Lower leg skin (tissue), 3 donors: ENCODE measurements at regions not wholly inside any gene's neighbourhood (a gene's known extent, or its start where the extent isn't known, plus 50 kb on each side); places are given as distances from the start of the nearest gene placed in this dataset.

Experiments used
- CTCF ChIP-seq, 3 donors: fragments of 450-650 bp; IDR thresholded peaks; one replicate each; pipeline ENCODE4 v1.5.1; 2016; ENCODE audit warnings: antibody characterized with exemption in 3 of 3, mild to moderate bottlenecking in 3 of 3, moderate library complexity in 2 of 3
- POLR2A ChIP-seq, 2 donors: fragments of 450-650 bp; IDR thresholded peaks; one replicate each; pipeline ENCODE4 v1.6.1; 2016 to 2017; ENCODE audit warnings: antibody characterized with exemption in 2 of 2, mild to moderate bottlenecking in 1 of 2, moderate library complexity in 1 of 2

GRCh38 chr5:35461530-35461929, 156.1 kb upstream of the SPEF2 start:
- no peak for TF ChIP-seq CTCF (IDR thresholded peaks at IDR 0.05)
- TF ChIP-seq POLR2A (IDR thresholded peaks at IDR 0.05), result no peak
